ENCODE measurements at regions not wholly inside any gene's neighbourhood (a gene's known extent, or its start where the extent isn't known, plus 50 kb on each side); places are given as distances from the start of the nearest gene placed in this dataset.

GRCh38 chr12:33313476-33313875 lies 126.1 kb downstream of the SYT10 start:
- TF ChIP-seq EZH2 (IDR thresholded peaks at IDR 0.05; ENCODE audit: borderline replicate concordance) (no peak), CTCF (IDR thresholded peaks at IDR 0.05; ENCODE audit: poor library complexity) (no peak)

Measured in hepatocyte (in vitro differentiated cells).